Lower lobe of right lung (tissue), 2 donors: ENCODE measurements at regions not wholly inside any gene's neighbourhood (a gene's known extent, or its start where the extent isn't known, plus 50 kb on each side); places are given as distances from the start of the nearest gene placed in this dataset.

Experiments
- ATAC-seq, 2 donors: fragments of 200-7000 bp; cut with Tn5 transposase; one replicate each; pipeline ENCODE4 v1.9.1; 2020 to 2022; ENCODE audit warnings: mild to moderate bottlenecking in 2 of 2, moderate library complexity in 2 of 2
- DNase-seq: peaks from one replicate; pipeline ENCODE4 v3.0.0-alpha.2; 2020
- H3K27ac ChIP-seq: fragments of 200-600 bp; one replicate; pipeline ENCODE4 v1.8.0; 2022
- H3K27me3 ChIP-seq: fragments of 200-600 bp; one replicate; pipeline ENCODE4 v1.8.0; 2022; ENCODE audit warnings: low read depth
- H3K36me3 ChIP-seq: fragments of 200-600 bp; one replicate; pipeline ENCODE4 v1.8.0; 2022; ENCODE audit warnings: mild to moderate bottlenecking
- H3K4me1 ChIP-seq: fragments of 200-600 bp; one replicate; pipeline ENCODE4 v1.8.0; 2022
- H3K4me3 ChIP-seq: fragments of 200-600 bp; one replicate; pipeline ENCODE4 v1.8.0; 2022; ENCODE audit warnings: mild to moderate bottlenecking
- H3K9me3 ChIP-seq: fragments of 200-600 bp; one replicate; pipeline ENCODE4 v1.8.0; 2022
- intact Hi-C: fragments of 100-400 bp; cut with DNase I; formaldehyde crosslinking; loops from one replicate; pipeline ENCODE4 v1.11.0; 2022
- TF ChIP-seq, protein P1 (sequence below): fragments of 200-600 bp; IDR thresholded peaks from one replicate; pipeline ENCODE4 v1.8.0; 2022; ENCODE audit warnings: antibody characterized with exemption, mild to moderate bottlenecking
- donor health status: DM: no; HTN: yes; CAD: no; lungs with severe emphysema.

DNA sequence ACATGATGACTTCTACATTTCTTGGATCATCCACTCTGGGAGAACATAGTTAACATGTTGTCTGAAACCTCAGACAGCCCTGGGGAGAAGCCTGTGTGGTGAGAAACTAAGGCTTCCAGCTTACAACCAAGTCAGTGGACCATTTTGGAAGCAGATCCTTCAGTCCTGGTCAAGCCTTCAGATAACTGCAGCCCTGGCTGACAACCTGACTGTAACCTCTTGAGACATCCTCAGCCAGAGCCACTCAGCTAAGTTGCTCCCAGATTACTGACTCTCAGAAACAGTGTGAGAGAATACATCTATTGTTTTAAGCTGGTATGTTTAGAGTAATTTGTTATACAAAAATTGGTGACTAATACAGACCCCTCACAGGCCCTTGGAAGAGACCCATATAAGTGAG lies 50.9 kb upstream of the KPNA4 start:
- Histone ChIP-seq H3K4me3 (no peak overlapping the region), H3K36me3 (no peaks in the 10 kb centered on the region), H3K4me1 (no peaks in the 10 kb centered on the region), H3K27ac (no peak overlapping the region), H3K9me3 (no peaks in the 10 kb centered on the region), H3K27me3 (no peaks in the 10 kb centered on the region)
- DNase-seq (no peak), ATAC-seq (no peak)
- TF ChIP-seq, protein P1, sequence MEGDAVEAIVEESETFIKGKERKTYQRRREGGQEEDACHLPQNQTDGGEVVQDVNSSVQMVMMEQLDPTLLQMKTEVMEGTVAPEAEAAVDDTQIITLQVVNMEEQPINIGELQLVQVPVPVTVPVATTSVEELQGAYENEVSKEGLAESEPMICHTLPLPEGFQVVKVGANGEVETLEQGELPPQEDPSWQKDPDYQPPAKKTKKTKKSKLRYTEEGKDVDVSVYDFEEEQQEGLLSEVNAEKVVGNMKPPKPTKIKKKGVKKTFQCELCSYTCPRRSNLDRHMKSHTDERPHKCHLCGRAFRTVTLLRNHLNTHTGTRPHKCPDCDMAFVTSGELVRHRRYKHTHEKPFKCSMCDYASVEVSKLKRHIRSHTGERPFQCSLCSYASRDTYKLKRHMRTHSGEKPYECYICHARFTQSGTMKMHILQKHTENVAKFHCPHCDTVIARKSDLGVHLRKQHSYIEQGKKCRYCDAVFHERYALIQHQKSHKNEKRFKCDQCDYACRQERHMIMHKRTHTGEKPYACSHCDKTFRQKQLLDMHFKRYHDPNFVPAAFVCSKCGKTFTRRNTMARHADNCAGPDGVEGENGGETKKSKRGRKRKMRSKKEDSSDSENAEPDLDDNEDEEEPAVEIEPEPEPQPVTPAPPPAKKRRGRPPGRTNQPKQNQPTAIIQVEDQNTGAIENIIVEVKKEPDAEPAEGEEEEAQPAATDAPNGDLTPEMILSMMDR = no peak
- intact Hi-C loops = no loop called here
